Ishikawa (cell line): ENCODE measurements at regions not wholly inside any gene's neighbourhood (a gene's known extent, or its start where the extent isn't known, plus 50 kb on each side); places are given as distances from the start of the nearest gene placed in this dataset.

Experiments used
- CEBPB ChIP-seq: IDR thresholded peaks from 2 replicates; pipeline ENCODE4 v1.6.1; 2012
- CREB1 ChIP-seq: IDR thresholded peaks from 2 replicates; pipeline ENCODE4 v1.6.1; 2012; ENCODE audit warnings: low read depth
- EGR1 ChIP-seq: IDR thresholded peaks from 2 replicates; pipeline ENCODE4 v1.6.1; 2012
- EP300 ChIP-seq: IDR thresholded peaks from 2 replicates; pipeline ENCODE4 v1.6.1; 2012; ENCODE audit warnings: borderline replicate concordance
- FOXM1 ChIP-seq: IDR thresholded peaks from 2 replicates; pipeline ENCODE4 v1.6.1; 2012; ENCODE audit warnings: low read depth, borderline replicate concordance
- MAX ChIP-seq: IDR thresholded peaks from 2 replicates; pipeline ENCODE4 v1.6.1; 2012
- NFIC ChIP-seq: IDR thresholded peaks from 2 replicates; pipeline ENCODE4 v1.6.1; 2012
- RAD21 ChIP-seq: IDR thresholded peaks from 2 replicates; pipeline ENCODE4 v1.6.1; 2012; ENCODE audit warnings: low read depth
- REST ChIP-seq: IDR thresholded peaks from 2 replicates; pipeline ENCODE4 v1.6.1; 2012; ENCODE audit warnings: low read depth, mild to moderate bottlenecking
- TAF1 ChIP-seq: IDR thresholded peaks from 2 replicates; pipeline ENCODE4 v1.6.1; 2012; ENCODE audit warnings: low read depth, mild to moderate bottlenecking
- TCF12 ChIP-seq: IDR thresholded peaks from 2 replicates; pipeline ENCODE4 v1.6.1; 2012; ENCODE audit warnings: low read depth
- TEAD4 ChIP-seq: IDR thresholded peaks from 2 replicates; pipeline ENCODE4 v1.6.1; 2012
- USF1 ChIP-seq: IDR thresholded peaks from 2 replicates; pipeline ENCODE4 v1.6.1; 2012
- YY1 ChIP-seq: IDR thresholded peaks from 2 replicates; pipeline ENCODE4 v1.6.1; 2012; ENCODE audit warnings: low read depth
- ZBTB7A ChIP-seq: IDR thresholded peaks from 2 replicates; pipeline ENCODE4 v1.6.1; 2012; ENCODE audit warnings: low read depth

GRCh38 chr1:87766737-87767136 is 438.1 kb downstream of the LMO4 start:
- TF ChIP-seq TAF1 (no peak), ZBTB7A (no peak), NFIC (no peak), USF1 (no peak)

GRCh38 chr1:87778896-87779295 is 450.2 kb downstream of the LMO4 start:
- no peak for TF ChIP-seq ZBTB7A
- TF ChIP-seq RAD21, result no peak
- no peak for TF ChIP-seq USF1
- TF ChIP-seq EGR1, result no peak
- no peak for TF ChIP-seq TCF12
- TF ChIP-seq YY1, result no peak
- TF ChIP-seq CREB1, result no peak
- TF ChIP-seq NFIC, result no peak
- TF ChIP-seq CEBPB, result no peak
- TF ChIP-seq TEAD4, result no peak
- TF ChIP-seq REST, result no peak
- TF ChIP-seq MAX, result no peak
- TF ChIP-seq EP300, result no peak
- TF ChIP-seq TAF1, result no peak
- TF ChIP-seq FOXM1, result no peak

- TF ChIP-seq CEBPB (no peak), EP300 (no peak), CREB1 (no peak), EGR1 (no peak), NFIC (no peak), USF1 (no peak), RAD21 (no peak)
Measured at GRCh38 chr1:87781554-87781953, 452.9 kb downstream of the LMO4 start.

GRCh38 chr1:87783315-87783714 is 454.6 kb downstream of the LMO4 start:
- TF ChIP-seq TCF12 (no peak), FOXM1 (no peak), EGR1 (no peak), CREB1 (no peak), USF1 (no peak), REST (no peak), ZBTB7A (no peak), CEBPB (no peak), TEAD4 (no peak), TAF1 (no peak), YY1 (no peak), RAD21 (no peak), NFIC (no peak), EP300 (no peak), MAX (no peak)

- TF ChIP-seq MAX, result no peak
- no peak for TF ChIP-seq RAD21
- TF ChIP-seq CREB1, result no peak
- no peak for TF ChIP-seq ZBTB7A
Measured at GRCh38 chr1:87785386-87785785, 456.7 kb downstream of the LMO4 start.

GRCh38 chr1:87786229-87786628 is 457.5 kb downstream of the LMO4 start:
- TF ChIP-seq EP300, result no peak
- no peak for TF ChIP-seq REST
- TF ChIP-seq NFIC, result no peak
